Endothelial cell of umbilical vein (primary cell): ENCODE measurements at regions not wholly inside any gene's neighbourhood (a gene's known extent, or its start where the extent isn't known, plus 50 kb on each side); places are given as distances from the start of the nearest gene placed in this dataset.

ENCODE experiments used
- FOS ChIP-seq: IDR thresholded peaks from 2 replicates; pipeline ENCODE4 v1.6.1; 2011; ENCODE audit warnings: mild to moderate bottlenecking, low read length, moderate library complexity, borderline replicate concordance; ENCODE audit not compliant: insufficient read depth
- POLR2AphosphoS5 ChIP-seq: IDR thresholded peaks from 2 replicates; pipeline ENCODE4 v1.6.1; 2012; ENCODE audit warnings: low read depth, mild to moderate bottlenecking, control low read depth, low read length, moderate library complexity; ENCODE audit not compliant: insufficient read depth
- TF ChIP-seq, protein P1 (sequence below): IDR thresholded peaks from 2 replicates; pipeline ENCODE4 v1.6.1; 2011; ENCODE audit not compliant: insufficient read depth, insufficient read length
- TF ChIP-seq, protein P2 (sequence below), 2 donors: IDR thresholded peaks; 1 replicate in 1 of 2; 2 replicates in 1 of 2; pipeline ENCODE4 v1.5.1; 2011; ENCODE audit warnings: low read length in 2 of 2, mild to moderate bottlenecking in 2 of 2, moderate library complexity in 2 of 2, control low read depth in 1 of 2, inconsistent platforms in 1 of 2, low read depth in 1 of 2; ENCODE audit not compliant: insufficient read depth in 1 of 2; ENCODE audit errors: extremely low read depth in 1 of 2

DNA sequence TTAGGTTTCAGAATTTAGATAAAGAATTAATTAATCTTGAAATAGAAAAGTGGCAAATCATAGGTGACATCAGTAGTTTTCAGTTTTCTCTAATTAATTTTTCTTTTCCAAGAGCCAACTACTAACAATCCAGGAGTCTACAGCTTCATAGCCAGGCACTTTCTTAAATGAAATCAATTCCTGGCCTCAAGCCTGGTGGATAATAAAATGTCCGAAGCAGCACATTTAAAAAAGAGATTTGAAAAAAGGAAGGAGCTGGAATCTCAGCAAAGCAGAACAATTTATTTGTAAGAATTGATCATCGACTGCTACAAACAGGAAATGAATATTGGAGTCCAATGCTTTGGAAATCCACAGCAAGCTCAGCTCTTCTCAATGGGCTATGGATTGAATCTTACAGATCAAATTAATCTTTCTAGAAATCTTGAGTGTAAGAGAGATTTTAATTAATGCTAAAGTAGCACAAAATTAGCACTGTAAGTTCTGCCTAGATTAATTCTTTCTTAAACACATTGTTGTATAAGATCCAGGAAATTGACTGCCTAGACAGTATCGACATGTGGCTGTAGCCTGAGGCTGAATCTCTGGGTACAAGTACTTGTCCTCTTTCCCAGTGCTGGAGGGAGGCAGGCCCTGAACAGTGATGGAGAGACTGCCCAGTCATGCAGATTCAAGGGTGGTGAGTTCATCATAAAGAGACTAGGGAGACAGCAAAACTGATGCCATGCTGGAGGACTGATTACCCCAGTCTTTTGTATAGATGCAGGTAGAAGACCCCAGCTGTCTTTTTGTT lies 167.8 kb upstream of the POU2AF2 start:
- TF ChIP-seq, protein P1, sequence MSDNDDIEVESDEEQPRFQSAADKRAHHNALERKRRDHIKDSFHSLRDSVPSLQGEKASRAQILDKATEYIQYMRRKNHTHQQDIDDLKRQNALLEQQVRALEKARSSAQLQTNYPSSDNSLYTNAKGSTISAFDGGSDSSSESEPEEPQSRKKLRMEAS: no peak
- TF ChIP-seq, protein P2, sequence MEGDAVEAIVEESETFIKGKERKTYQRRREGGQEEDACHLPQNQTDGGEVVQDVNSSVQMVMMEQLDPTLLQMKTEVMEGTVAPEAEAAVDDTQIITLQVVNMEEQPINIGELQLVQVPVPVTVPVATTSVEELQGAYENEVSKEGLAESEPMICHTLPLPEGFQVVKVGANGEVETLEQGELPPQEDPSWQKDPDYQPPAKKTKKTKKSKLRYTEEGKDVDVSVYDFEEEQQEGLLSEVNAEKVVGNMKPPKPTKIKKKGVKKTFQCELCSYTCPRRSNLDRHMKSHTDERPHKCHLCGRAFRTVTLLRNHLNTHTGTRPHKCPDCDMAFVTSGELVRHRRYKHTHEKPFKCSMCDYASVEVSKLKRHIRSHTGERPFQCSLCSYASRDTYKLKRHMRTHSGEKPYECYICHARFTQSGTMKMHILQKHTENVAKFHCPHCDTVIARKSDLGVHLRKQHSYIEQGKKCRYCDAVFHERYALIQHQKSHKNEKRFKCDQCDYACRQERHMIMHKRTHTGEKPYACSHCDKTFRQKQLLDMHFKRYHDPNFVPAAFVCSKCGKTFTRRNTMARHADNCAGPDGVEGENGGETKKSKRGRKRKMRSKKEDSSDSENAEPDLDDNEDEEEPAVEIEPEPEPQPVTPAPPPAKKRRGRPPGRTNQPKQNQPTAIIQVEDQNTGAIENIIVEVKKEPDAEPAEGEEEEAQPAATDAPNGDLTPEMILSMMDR (IDR thresholded peaks at IDR 0.05; ENCODE audit: extremely low read depth in 1 of 2, insufficient read depth in 1 of 2, low read depth in 1 of 2, low read length in 2 of 2): no peak
- no peak for TF ChIP-seq FOS
- no peak for TF ChIP-seq POLR2AphosphoS5
